HepG2 (cell line): ENCODE measurements at regions not wholly inside any gene's neighbourhood (a gene's known extent, or its start where the extent isn't known, plus 50 kb on each side); places are given as distances from the start of the nearest gene placed in this dataset.
"Not testable (repeated sequence)": the region's sequence is repeated elsewhere in the genome, so short reads cannot be mapped to it uniquely, and the experiment has no call there.

ENCODE experiments used
- ATAC-seq: fragments of 200-7000 bp; cut with Tn5 transposase; 3 replicates; pipeline ENCODE4 v1.9.1; 2020; ENCODE audit warnings: mild to moderate bottlenecking, moderate library complexity
- BruUV-seq: library from RNA; stranded (reverse); fragments of 400-500 nt; replicated peaks from 2 replicates; lab custom pipeline; 2021; lab: Mats Ljungman, UMichigan
- CTCF ChIA-PET: fragments of 300-600 bp; formaldehyde crosslinking; extraction: SDS; loops from one replicate; lab custom pipeline; 2021; ENCODE audit warnings: low total read pairs, inconsistent platforms, low intra/inter-chr PET ratio; lab: Yijun Ruan, JAX
- POLR2A ChIA-PET: fragments of 350-600 bp; sonication (Branson Sonifier 250); formaldehyde crosslinking; loops from one replicate; lab custom pipeline; 2020; ENCODE audit warnings: antibody characterized with exemption, inconsistent platforms; lab: Yijun Ruan, JAX
- DNase-seq: peaks from one replicate; pipeline ENCODE4 v3.0.0-alpha.2; 2015; ENCODE audit warnings: low spot score
- FAIRE-seq: peaks from 3 replicates; lab custom pipeline; 2011; peaks lifted over from hg19 to GRCh38; lab: Jason Lieb, UNC
- H2AFZ ChIP-seq: one replicate; pipeline ENCODE4 v1.6.1; 2011; ENCODE audit warnings: low read length, inconsistent platforms
- H3K27ac ChIP-seq: fragments of 300-600 bp; 3 replicates; pipeline ENCODE4 v1.8.0; 2011; ENCODE audit warnings: mixed run types, mild to moderate bottlenecking, mixed read lengths, low read length, inconsistent platforms; ENCODE audit not compliant: insufficient read depth; ENCODE audit errors: extremely low read length
- H3K27me3 ChIP-seq, 2 experiments: fragments of 200-600 bp in 1 of 2; 2 replicates in 1 of 2; 3 replicates in 1 of 2; pipeline versions ENCODE4 v1.6.0 to v1.8.0; 2011; ENCODE audit warnings: low read length in 2 of 2, mild to moderate bottlenecking in 2 of 2, moderate library complexity in 2 of 2, inconsistent platforms in 1 of 2; ENCODE audit not compliant: insufficient read depth in 2 of 2, control insufficient read depth in 1 of 2
- H3K36me3 ChIP-seq, 2 experiments: fragments of 200-600 bp in 1 of 2; replicated peaks in 1 of 2; 2 replicates in 1 of 2; 3 replicates in 1 of 2; pipeline versions ENCODE4 v1.5.1 to v1.8.0; 2011; ENCODE audit warnings: low read length in 2 of 2, inconsistent platforms in 1 of 2; ENCODE audit not compliant: insufficient read depth in 2 of 2, control insufficient read depth in 1 of 2
- H3K4me1 ChIP-seq: 2 replicates; pipeline ENCODE4 v1.5.1; 2012; ENCODE audit warnings: low read length, inconsistent platforms; ENCODE audit not compliant: insufficient read depth
- H3K4me2 ChIP-seq: 2 replicates; pipeline ENCODE4 v1.6.0; 2011; ENCODE audit warnings: low read depth, low read length, inconsistent platforms
- H3K4me3 ChIP-seq, 3 experiments: fragments of 200-600 bp in 1 of 3; sonication (generic), shearing (Covaris generic) in 1 of 3; replicated peaks in 1 of 3; 2 replicates each; pipeline ENCODE4 v1.5.1; 2011 to 2016; ENCODE audit warnings: low read length in 3 of 3, inconsistent platforms in 2 of 3, low read depth in 2 of 3, mild to moderate bottlenecking in 2 of 3, control low read depth in 1 of 3, mixed read lengths in 1 of 3; ENCODE audit not compliant: insufficient read depth in 1 of 3
- H3K79me2 ChIP-seq: one replicate; pipeline ENCODE4 v1.6.1; 2011; ENCODE audit warnings: low read length, inconsistent platforms; ENCODE audit not compliant: insufficient read depth
- H3K9ac ChIP-seq: 2 replicates; pipeline ENCODE4 v1.6.0; 2011; ENCODE audit warnings: mild to moderate bottlenecking, low read depth, low read length, inconsistent platforms; ENCODE audit not compliant: insufficient read depth
- H3K9me3 ChIP-seq: 2 replicates; pipeline ENCODE4 v1.5.1; 2012; ENCODE audit warnings: mild to moderate bottlenecking, low read length
- H4K20me1 ChIP-seq: 2 replicates; pipeline ENCODE4 v1.6.0; 2011; ENCODE audit warnings: inconsistent platforms, mild to moderate bottlenecking, low read length, moderate library complexity; ENCODE audit not compliant: insufficient read depth
- AHDC1 ChIP-seq: sonication (generic); formaldehyde crosslinking; IDR thresholded peaks from 2 replicates; pipeline ENCODE4 v1.5.1; 2020; ENCODE audit warnings: mild to moderate bottlenecking, missing genetic modification reagents, borderline replicate concordance
- CREB1 ChIP-seq, 2 experiments: fragments of 450-650 bp in 1 of 2; IDR thresholded peaks; 2 replicates each; pipeline ENCODE4 v1.6.1; 2016 to 2017; ENCODE audit warnings: control low read depth in 1 of 2, mild to moderate bottlenecking in 1 of 2, missing compliant biosample characterization in 1 of 2, missing genetic modification characterization in 1 of 2
- EP300 ChIP-seq, 3 experiments: sonication (generic) in 1 of 3; formaldehyde crosslinking in 1 of 3; IDR thresholded peaks; 2 replicates each; pipeline versions ENCODE4 v1.5.1 to v1.6.1; 2011 to 2020; ENCODE audit warnings: low read depth in 2 of 3, low read length in 2 of 3, borderline replicate concordance in 1 of 3, improper control_type of control experiment in 1 of 3, mild to moderate bottlenecking in 1 of 3, missing genetic modification reagents in 1 of 3, moderate library complexity in 1 of 3
- TBX2 ChIP-seq: sonication (generic); formaldehyde crosslinking; IDR thresholded peaks from 2 replicates; pipeline ENCODE4 v1.5.0; 2020; ENCODE audit warnings: missing genetic modification reagents, mild to moderate bottlenecking, borderline replicate concordance
- ZFP36L2 ChIP-seq: sonication (generic); formaldehyde crosslinking; IDR thresholded peaks from 2 replicates; pipeline ENCODE4 v1.4.0; 2020; ENCODE audit warnings: missing genetic modification reagents
- WGBS: methylation state at CpG from one replicate; pipeline ENCODE4 v1.1.6; 2017; ENCODE audit warnings: low lambda C conversion rate; 5-methylcytosine and 5-hydroxymethylcytosine counted together
- in situ Hi-C: cut with HindIII; loops from 2 replicates; pipeline ENCODE4 v1.10.0; 2017; ENCODE audit warnings: low pct_unique_long_range_greater_than_20kb; ENCODE audit not compliant: extremely low pct_ligation_motif_present
- intact Hi-C: fragments of 100-400 bp; cut with micrococcal nuclease; formaldehyde crosslinking; loops from one replicate; pipeline ENCODE4 v1.10.0; 2022; ENCODE audit not compliant: unreplicated experiment

GRCh38 chr2:82198809-82199492 is 1894.4 kb upstream of the LRRTM1 start (continued):
- TF ChIP-seq EP300 (IDR thresholded peaks at IDR 0.05; ENCODE audit: low read depth in 2 of 2, low read length in 2 of 2), result no peak
- no peak for TF ChIP-seq EP300 (CRISPR knock-in tag; IDR thresholded peaks at IDR 0.05; ENCODE audit: borderline replicate concordance)
- no peak for TF ChIP-seq AHDC1 (CRISPR knock-in tag)
- TF ChIP-seq CREB1 (IDR thresholded peaks at IDR 0.05), result peak; percentile 97
- TF ChIP-seq CREB1 (CRISPR knock-in tag; IDR thresholded peaks at IDR 0.05), result no peak
- TF ChIP-seq ZFP36L2 (CRISPR knock-in tag), result no peak
- TF ChIP-seq, all 625 proteins: peak for 2

- H3K79me2 ChIP-seq, result no peaks in the 10 kb centered on the region
- FAIRE-seq (no peak), ATAC-seq (no peak), DNase-seq (no peak)
- no peak overlapping the region for H3K4me3 ChIP-seq
- CTCF ChIA-PET, result no interaction called here
- no peaks in the 10 kb centered on the region for H3K36me3 ChIP-seq
- no peak overlapping the region for H2AFZ ChIP-seq
- H3K9me3 ChIP-seq, result peaks cover 67% of the 10 kb centered on the region
- no peaks in the 10 kb centered on the region for H4K20me1 ChIP-seq
- H3K27me3 ChIP-seq, result no peaks in the 10 kb centered on the region
- no peak overlapping the region for H3K4me2 ChIP-seq
- intact Hi-C loops, result no loop called here
- no peak overlapping the region for H3K27ac ChIP-seq
- no TSS peak for BruUV-seq
- TF ChIP-seq TBX2 (CRISPR knock-in tag) (no peak), CREB1 (IDR thresholded peaks at IDR 0.05) (0 out of 2 replicates have a peak, but pooled peaks have one; percentile 11), CREB1 (CRISPR knock-in tag; IDR thresholded peaks at IDR 0.05) (no peak)
- POLR2A ChIA-PET, result no interaction called here
- in situ Hi-C loops, result no loop called here
- no peak overlapping the region for H3K9ac ChIP-seq
- H3K4me1 ChIP-seq, result no peaks in the 10 kb centered on the region
These were observed 1877.7 kb upstream of the LRRTM1 start for GRCh38 chr2:82182270-82182669.

- H3K9ac ChIP-seq, H3K79me2 ChIP-seq, H3K4me3 ChIP-seq, ATAC-seq, CTCF ChIA-PET, DNase-seq, H3K4me2 ChIP-seq, H2AFZ ChIP-seq, H4K20me1 ChIP-seq, H3K4me1 ChIP-seq, FAIRE-seq, H3K27me3 ChIP-seq, in situ Hi-C loops, H3K27ac ChIP-seq, H3K36me3 ChIP-seq, intact Hi-C loops, POLR2A ChIA-PET, BruUV-seq: not testable (repeated sequence)
- H3K9me3 ChIP-seq, result peaks cover 32% of the 10 kb centered on the region
- 2% methylated on average over 10 of the region's 10 CpGs for WGBS
These were observed 1870.7 kb upstream of the LRRTM1 start for GRCh38 chr2:82175210-82175609.
